ENCODE measurements at regions not wholly inside any gene's neighbourhood (a gene's known extent, or its start where the extent isn't known, plus 50 kb on each side); places are given as distances from the start of the nearest gene placed in this dataset.

- H3K27ac ChIP-seq (ENCODE audit: low read depth, low read length): no peak overlapping the region; the same call in 1 of the 2 replicates
- FAIRE-seq (no peak), DNase-seq (ENCODE audit: low read depth in 1 of 2, low spot score in 2 of 2) (no peak)
- no peak overlapping the region for H2BK5ac ChIP-seq (ENCODE audit: low read depth, low read length)
- no peaks in the 10 kb centered on the region for H3K27me3 ChIP-seq (replicated peaks in 1 of 4; ENCODE audit: control insufficient read depth in 3 of 4, extremely low read depth in 1 of 4, insufficient read depth in 3 of 4, low read length in 3 of 4)
- H3K4me2 ChIP-seq (ENCODE audit: insufficient read depth in 1 of 2, low read depth in 2 of 2, low read length in 2 of 2): no peak overlapping the region
- H2BK12ac ChIP-seq (ENCODE audit: low read depth, low read length): no peak overlapping the region
- no peak overlapping the region for H3K14ac ChIP-seq (ENCODE audit: insufficient read length)
- no peaks in the 10 kb centered on the region for H3K4me1 ChIP-seq (replicated peaks in 1 of 4; ENCODE audit: control insufficient read depth in 3 of 4, insufficient read depth in 4 of 4, low read length in 3 of 4)
- H4K20me1 ChIP-seq (replicated peaks in 1 of 2; ENCODE audit: control insufficient read depth in 1 of 2, insufficient read depth in 2 of 2, low read length in 2 of 2): no peaks in the 10 kb centered on the region
- H3K56ac ChIP-seq (replicated peaks; ENCODE audit: insufficient read length, low read depth, low read length): no peak overlapping the region
- no peak overlapping the region for H3K4ac ChIP-seq (replicated peaks; ENCODE audit: insufficient read length, low read depth, low read length)
- no peaks in the 10 kb centered on the region for H3K9me3 ChIP-seq (ENCODE audit: insufficient read depth in 2 of 2, low read depth in 1 of 2, low read length in 1 of 2)
- ChIA-PET POLR2A (ENCODE audit: partially characterized antibody) (no interaction called here), CTCF (ENCODE audit: partially characterized antibody) (interaction anchor here (1.0 kb wide), 1 partner anchor 30 kb away, joined by 5 read pairs; no protein-coding TSS in a partner anchor)
- no peaks in the 10 kb centered on the region for H3K23me2 ChIP-seq (ENCODE audit: low read depth, low read length)
- H2AFZ ChIP-seq (ENCODE audit: low read length): no peak overlapping the region
- no peaks in the 10 kb centered on the region for H3K36me3 ChIP-seq (ENCODE audit: control insufficient read depth in 2 of 4, insufficient read depth in 4 of 4, low read length in 3 of 4)
- no peak overlapping the region for H2BK15ac ChIP-seq (ENCODE audit: low read length)
- no peak overlapping the region for H3K9ac ChIP-seq (replicated peaks in 1 of 4; ENCODE audit: extremely low read depth in 1 of 4, low read depth in 3 of 4, low read length in 3 of 4)
- no peak for TF ChIP-seq RFX5 (IDR thresholded peaks at IDR 0.05; ENCODE audit: borderline replicate concordance, low read depth, low read length)
- no peak for TF ChIP-seq MAX (IDR thresholded peaks at IDR 0.05)
- no peak for TF ChIP-seq MAFK (IDR thresholded peaks at IDR 0.05; ENCODE audit: low read depth, low read length)
- no peak for TF ChIP-seq RNF2 (IDR thresholded peaks at IDR 0.05; ENCODE audit: borderline replicate concordance, low read depth, low read length, missing control alignments, poor library complexity, severe bottlenecking)
- TF ChIP-seq SP4 (IDR thresholded peaks at IDR 0.05; ENCODE audit: low read length): no peak
- no peak for TF ChIP-seq BCL11A (IDR thresholded peaks at IDR 0.05; ENCODE audit: low read depth in 2 of 2, low read length in 2 of 2)
- TF ChIP-seq POLR2A (IDR thresholded peaks at IDR 0.05; ENCODE audit: control extremely low read depth in 1 of 2, low read depth in 2 of 2, low read length in 2 of 2): no peak
- no peak for TF ChIP-seq GABPA (IDR thresholded peaks at IDR 0.05; ENCODE audit: borderline replicate concordance, insufficient read depth, low read length)
- no peak for TF ChIP-seq CREB1 (IDR thresholded peaks at IDR 0.05)
- no peak for TF ChIP-seq CBX5 (IDR thresholded peaks at IDR 0.05; ENCODE audit: low read depth, low read length)
- no peak for TF ChIP-seq SRF (IDR thresholded peaks at IDR 0.05; ENCODE audit: low read depth, low read length)
- H3K79me1 ChIP-seq (ENCODE audit: low read depth, low read length): no peaks in the 10 kb centered on the region
- no peak overlapping the region for H4K5ac ChIP-seq (ENCODE audit: insufficient read length, low read depth, low read length)
- H3K18ac ChIP-seq (ENCODE audit: extremely low read depth, low read length): no peak overlapping the region
- no peak overlapping the region for H3K4me3 ChIP-seq (ENCODE audit: extremely low read depth in 1 of 4, insufficient read depth in 2 of 4, low read depth in 3 of 4, low read length in 4 of 4)
- H4K91ac ChIP-seq (replicated peaks; ENCODE audit: insufficient read length, low read length): no peak overlapping the region
- WGBS, 2 experiments (ENCODE audit: extremely low coverage in 1 of 2, insufficient coverage in 1 of 2, insufficient read length in 1 of 2, insufficient replicate concordance in 2 of 2, low coverage in 1 of 2, low lambda C conversion rate in 2 of 2, missing lambda C conversion rate in 1 of 2): 91% methylated on average over 2 of the region's 2 CpGs; no CpG with 5 or more reads in 1 of the 2 experiments
- H3K23ac ChIP-seq (ENCODE audit: insufficient read length): no peak overlapping the region
- H2AK5ac ChIP-seq (ENCODE audit: low read depth, low read length): no peak overlapping the region
- no peak overlapping the region for H2BK20ac ChIP-seq (ENCODE audit: low read length)
- no peak overlapping the region for H4K8ac ChIP-seq (ENCODE audit: extremely low read depth, insufficient read depth, low read length)
- H2BK120ac ChIP-seq (replicated peaks; ENCODE audit: low read depth, low read length): no peak overlapping the region
- H3K79me2 ChIP-seq (ENCODE audit: control insufficient read depth in 1 of 2, insufficient read depth in 2 of 2, low read length in 2 of 2): no peaks in the 10 kb centered on the region
These were observed 371.9 kb upstream of the PITX2 start for GRCh38 chr4:110994781-110995180.
